ENCODE measurements at regions not wholly inside any gene's neighbourhood (a gene's known extent, or its start where the extent isn't known, plus 50 kb on each side); places are given as distances from the start of the nearest gene placed in this dataset.
"Not testable (repeated sequence)": the region's sequence is repeated elsewhere in the genome, so short reads cannot be mapped to it uniquely, and the experiment has no call there.

DNA sequence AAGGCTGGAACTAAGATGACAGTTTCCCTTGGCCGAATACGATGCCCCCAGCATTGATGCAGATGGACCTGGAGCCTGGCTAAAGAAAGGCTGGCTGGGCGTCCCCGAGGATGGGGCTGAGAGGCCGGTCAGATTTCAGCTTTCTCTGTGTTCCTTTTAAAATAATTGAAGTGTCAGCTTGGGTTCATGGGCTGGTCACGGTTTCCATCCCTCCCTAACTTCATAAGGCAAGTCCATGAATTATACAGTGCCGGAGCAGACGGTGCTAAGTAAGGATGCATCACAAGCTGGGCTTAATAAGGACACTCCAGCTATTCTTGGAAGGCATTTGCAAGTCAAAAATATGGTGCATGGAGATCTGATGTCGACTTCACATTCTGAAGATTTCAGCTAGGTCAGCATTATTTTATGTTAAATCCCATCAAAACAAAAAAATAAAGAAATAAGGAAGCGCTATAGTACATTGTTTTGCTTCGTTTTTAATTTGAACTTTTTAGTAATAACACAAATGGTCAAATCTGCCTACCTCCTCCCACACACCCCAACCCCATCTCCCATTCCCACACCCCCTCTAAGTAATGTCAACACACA is 220.8 kb downstream of the RPLP1 start:
- TF ChIP-seq POLR2AphosphoS5 (IDR thresholded peaks at IDR 0.05), result no peak
- TF ChIP-seq, protein P1, sequence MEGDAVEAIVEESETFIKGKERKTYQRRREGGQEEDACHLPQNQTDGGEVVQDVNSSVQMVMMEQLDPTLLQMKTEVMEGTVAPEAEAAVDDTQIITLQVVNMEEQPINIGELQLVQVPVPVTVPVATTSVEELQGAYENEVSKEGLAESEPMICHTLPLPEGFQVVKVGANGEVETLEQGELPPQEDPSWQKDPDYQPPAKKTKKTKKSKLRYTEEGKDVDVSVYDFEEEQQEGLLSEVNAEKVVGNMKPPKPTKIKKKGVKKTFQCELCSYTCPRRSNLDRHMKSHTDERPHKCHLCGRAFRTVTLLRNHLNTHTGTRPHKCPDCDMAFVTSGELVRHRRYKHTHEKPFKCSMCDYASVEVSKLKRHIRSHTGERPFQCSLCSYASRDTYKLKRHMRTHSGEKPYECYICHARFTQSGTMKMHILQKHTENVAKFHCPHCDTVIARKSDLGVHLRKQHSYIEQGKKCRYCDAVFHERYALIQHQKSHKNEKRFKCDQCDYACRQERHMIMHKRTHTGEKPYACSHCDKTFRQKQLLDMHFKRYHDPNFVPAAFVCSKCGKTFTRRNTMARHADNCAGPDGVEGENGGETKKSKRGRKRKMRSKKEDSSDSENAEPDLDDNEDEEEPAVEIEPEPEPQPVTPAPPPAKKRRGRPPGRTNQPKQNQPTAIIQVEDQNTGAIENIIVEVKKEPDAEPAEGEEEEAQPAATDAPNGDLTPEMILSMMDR (IDR thresholded peaks at IDR 0.05), result no peak
- no peak for TF ChIP-seq EP300 (IDR thresholded peaks at IDR 0.05)
- no peak for TF ChIP-seq POLR2A (IDR thresholded peaks at IDR 0.05)
- Histone ChIP-seq H3K27ac (no peak overlapping the region), H3K9me3 (no peaks in the 10 kb centered on the region), H3K27me3 (peaks cover 0 to 4% (median 0%) of the 10 kb centered on the region in 3 donors), H3K4me1 (no peaks in the 10 kb centered on the region), H3K36me3 (no peaks in the 10 kb centered on the region), H3K4me3 (no peak overlapping the region)
- DNase-seq, result no peak
- intact Hi-C loops (cut with DNase I), result no loop called here
- WGBS, 2 donors, result 85 to 88% methylated on average over 11 of the region's 11 CpGs

DNA sequence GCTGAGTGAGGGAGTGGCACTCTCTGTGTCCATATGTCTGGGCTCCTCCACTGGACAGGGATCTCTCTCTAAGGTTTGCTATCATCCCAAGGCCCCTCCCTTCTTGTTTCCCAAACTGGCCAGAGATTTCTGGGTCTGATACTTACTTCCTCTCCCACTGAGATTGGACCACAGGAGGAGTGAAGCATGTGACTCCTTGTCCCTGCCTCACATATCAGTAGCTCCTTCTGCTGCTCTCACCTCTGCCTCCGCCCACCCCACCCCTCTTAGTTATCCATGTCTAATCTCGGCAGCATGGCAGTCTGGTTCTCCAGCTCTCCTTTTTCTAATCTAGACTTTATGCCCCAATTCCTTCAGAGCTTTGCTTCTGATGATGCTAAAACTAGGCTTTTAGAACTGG is 223.1 kb downstream of the RPLP1 start:
- intact Hi-C loops (cut with DNase I), result no loop called here

DNA sequence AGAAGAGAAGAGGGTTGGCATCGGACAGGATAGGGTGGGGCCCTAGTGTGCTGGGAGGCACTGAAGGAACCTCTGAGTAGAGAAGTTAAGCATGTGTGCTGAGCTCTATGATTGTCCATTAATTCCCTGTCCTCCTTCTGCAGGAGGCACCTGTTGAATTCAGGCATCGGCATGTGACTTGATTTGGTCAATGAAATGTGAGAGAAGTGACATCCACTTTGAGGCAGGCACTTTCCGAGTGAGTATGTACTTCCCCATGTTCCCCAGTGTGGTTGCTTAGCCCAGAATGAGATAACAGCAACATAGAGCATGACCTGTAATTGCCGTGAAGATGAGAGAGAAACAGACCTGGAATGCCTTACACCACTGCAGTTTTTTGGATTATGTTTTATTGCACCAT is 224.8 kb downstream of the RPLP1 start:
- Histone ChIP-seq H3K36me3 (no peaks in the 10 kb centered on the region), H3K27ac (no peak overlapping the region), H3K9me3 (peaks cover 0 to 1% (median 0%) of the 10 kb centered on the region in 4 donors), H3K4me1 (no peaks in the 10 kb centered on the region), H3K27me3 (peaks cover 0 to 4% (median 0%) of the 10 kb centered on the region in 3 donors), H3K4me3 (no peak overlapping the region)
- 73 to 80% methylated on average over 4 of the region's 4 CpGs for WGBS, 2 donors
- TF ChIP-seq POLR2A (IDR thresholded peaks at IDR 0.05), result no peak
- DNase-seq, result no peak
- intact Hi-C loops (cut with DNase I), result no loop called here

More for the DNA sequence above, 223.1 kb downstream of the RPLP1 start:
- Histone ChIP-seq H3K27ac (no peak overlapping the region), H3K9me3 (no peaks in the 10 kb centered on the region), H3K27me3 (peaks cover 0 to 4% (median 0%) of the 10 kb centered on the region in 3 donors), H3K36me3 (no peaks in the 10 kb centered on the region), H3K4me3 (no peak overlapping the region), H3K4me1 (no peaks in the 10 kb centered on the region)
- no peak for DNase-seq
- TF ChIP-seq POLR2A (IDR thresholded peaks at IDR 0.05), result no peak
- TF ChIP-seq, protein P1 (IDR thresholded peaks at IDR 0.05), result no peak
- TF ChIP-seq POLR2AphosphoS5 (IDR thresholded peaks at IDR 0.05), result no peak
- TF ChIP-seq EP300 (IDR thresholded peaks at IDR 0.05), result no peak
- WGBS, 2 donors, result 82 to 87% methylated on average over 2 of the region's 2 CpGs

DNA sequence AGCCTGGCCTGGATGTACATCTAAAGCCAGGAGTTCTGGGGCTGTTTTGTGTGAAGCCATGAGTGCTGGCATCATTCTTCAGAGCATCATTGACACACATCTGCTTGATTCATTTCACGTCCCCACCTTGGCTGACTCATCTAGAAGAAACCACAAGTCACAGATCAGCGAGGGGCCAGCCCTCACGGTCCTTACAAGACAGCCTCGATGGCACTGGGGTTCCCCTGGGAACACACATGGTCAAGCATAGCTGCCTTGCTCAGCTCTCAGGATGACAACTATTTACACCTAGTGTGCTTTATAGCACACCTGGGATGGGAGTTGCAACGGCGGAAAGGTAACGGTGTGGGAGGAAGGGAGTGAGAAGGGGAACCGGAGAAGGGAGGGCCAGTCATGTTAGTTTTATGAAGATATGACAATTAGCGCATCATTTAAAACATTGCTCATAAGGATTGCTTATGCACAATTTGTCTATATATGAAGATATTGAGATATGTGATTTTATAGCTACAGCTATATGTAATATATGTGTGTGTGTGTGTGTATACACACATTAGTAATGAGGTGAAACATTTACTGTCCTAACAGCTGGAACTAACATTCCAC is 227.1 kb downstream of the RPLP1 start:
- Histone ChIP-seq H3K27ac (no peak overlapping the region), H3K4me1 (no peaks in the 10 kb centered on the region), H3K36me3 (no peaks in the 10 kb centered on the region), H3K27me3 (peaks cover 0 to 4% (median 0%) of the 10 kb centered on the region in 3 donors), H3K4me3 (no peak overlapping the region), H3K9me3 (peaks cover 0 to 3% (median 0%) of the 10 kb centered on the region in 4 donors)
- TF ChIP-seq, protein P1 (IDR thresholded peaks at IDR 0.05), result no peak
- TF ChIP-seq EP300 (IDR thresholded peaks at IDR 0.05) (no peak), POLR2AphosphoS5 (IDR thresholded peaks at IDR 0.05) (no peak), POLR2A (IDR thresholded peaks at IDR 0.05) (no peak)
- no peak for DNase-seq
- WGBS, 2 donors, result 66 to 88% methylated on average over 9 of the region's 9 CpGs
- intact Hi-C loops (cut with DNase I), result no loop called here

DNA sequence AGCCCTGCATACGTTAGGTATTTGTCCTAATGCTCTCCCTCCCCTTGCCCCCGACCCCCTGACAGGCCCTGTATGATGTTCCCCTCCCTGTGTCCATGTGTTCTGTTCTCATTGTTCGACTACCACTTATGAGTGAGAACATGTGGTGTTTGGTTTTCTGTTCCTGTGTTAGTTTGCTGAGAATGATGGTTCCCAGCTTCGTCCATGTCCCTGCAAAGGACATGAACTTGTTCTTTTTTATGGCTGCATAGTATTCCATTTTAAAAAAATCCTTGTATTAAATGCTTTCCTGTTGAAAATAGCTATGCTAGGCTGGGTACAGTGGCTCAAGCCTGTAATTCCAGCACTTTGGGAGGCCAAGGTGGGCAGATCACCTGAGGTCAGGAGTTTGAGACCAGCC is 232.2 kb downstream of the RPLP1 start:
- whole genome bisulfite sequencing, 2 donors, result 91% methylated on average over 4 of the region's 4 CpGs
- H3K27ac ChIP-seq; DNase-seq; H3K36me3 ChIP-seq; H3K27me3 ChIP-seq; intact Hi-C loops (cut with DNase I); H3K4me1 ChIP-seq; H3K4me3 ChIP-seq: not testable (repeated sequence)
- peaks cover 7 to 12% (median 9%) of the 10 kb centered on the region in 4 donors for H3K9me3 ChIP-seq

Measured in sigmoid colon (tissue), 6 donors.